AML-193 (cell line): ENCODE measurements at regions not wholly inside any gene's neighbourhood (a gene's known extent, or its start where the extent isn't known, plus 50 kb on each side); places are given as distances from the start of the nearest gene placed in this dataset.
"Not testable (repeated sequence)": the region's sequence is repeated elsewhere in the genome, so short reads cannot be mapped to it uniquely, and the experiment has no call there.

Source experiments
- DNase-seq, 2 experiments: peaks; one replicate each; lab custom pipeline; 2025; lab: John Stamatoyannopoulos, UW

GRCh38 chr4:149870008-149870407 is 54.4 kb upstream of the IQCM start:
- no peak for DNase-seq

GRCh38 chr4:149881744-149882143 is 66.1 kb upstream of the IQCM start:
- no peak for DNase-seq

- no peak for DNase-seq
Measured at GRCh38 chr4:149882251-149882650, 66.6 kb upstream of the IQCM start.

- DNase-seq = no peak
Measured at GRCh38 chr4:149884046-149884445, 68.4 kb upstream of the IQCM start.

- DNase-seq = no peak
Measured at GRCh38 chr4:149884529-149885181, 69.0 kb upstream of the IQCM start.

- no peak for DNase-seq
Measured at GRCh38 chr4:149885896-149886295, 70.3 kb upstream of the IQCM start.

GRCh38 chr4:149886786-149887490 is 71.3 kb upstream of the IQCM start:
- DNase-seq = no peak

GRCh38 chr4:149889991-149890390 is 74.3 kb upstream of the IQCM start:
- DNase-seq = no peak

- no peak for DNase-seq
Measured at GRCh38 chr4:149890531-149890930, 74.9 kb upstream of the IQCM start.

GRCh38 chr4:149891426-149891825 is 75.8 kb upstream of the IQCM start:
- no peak for DNase-seq

- DNase-seq = no peak
Measured at GRCh38 chr4:149896432-149896831, 80.8 kb upstream of the IQCM start.

GRCh38 chr4:149897783-149898182 is 82.1 kb upstream of the IQCM start:
- DNase-seq = peak in 1 of 2 experiments; percentile 15

- no peak for DNase-seq
Measured at GRCh38 chr4:149901128-149901527, 85.5 kb upstream of the IQCM start.

GRCh38 chr4:149902242-149902641 is 86.6 kb upstream of the IQCM start:
- no peak for DNase-seq

GRCh38 chr4:149910177-149910576 is 94.5 kb upstream of the IQCM start:
- DNase-seq = no peak

- no peak for DNase-seq
Measured at GRCh38 chr4:149910604-149911350, 95.1 kb upstream of the IQCM start.

- no peak for DNase-seq
Measured at GRCh38 chr4:149911354-149911753, 95.7 kb upstream of the IQCM start.

GRCh38 chr4:149912000-149912399 is 96.4 kb upstream of the IQCM start:
- no peak for DNase-seq

- peak; percentile 6 to 20 for DNase-seq
Measured at GRCh38 chr4:149914119-149915115, 98.8 kb upstream of the IQCM start.

GRCh38 chr4:149915735-149916134 is 100.1 kb upstream of the IQCM start:
- not testable (repeated sequence) for DNase-seq

- DNase-seq = no peak
Measured at GRCh38 chr4:149923736-149924135, 108.1 kb upstream of the IQCM start.

- DNase-seq = no peak
Measured at GRCh38 chr4:149927514-149927913, 111.9 kb upstream of the IQCM start.
